CD4-positive, alpha-beta T cell treated with Interleukin-1 beta for 1 hour (primary cell): ENCODE measurements at regions not wholly inside any gene's neighbourhood (a gene's known extent, or its start where the extent isn't known, plus 50 kb on each side); places are given as distances from the start of the nearest gene placed in this dataset.
"Not testable (repeated sequence)": the region's sequence is repeated elsewhere in the genome, so short reads cannot be mapped to it uniquely, and the experiment has no call there.

Source experiments
- DNase-seq, 2 donors: peaks; one replicate each; pipeline ENCODE4 v3.0.0-alpha.2; 2020 to 2022

DNA sequence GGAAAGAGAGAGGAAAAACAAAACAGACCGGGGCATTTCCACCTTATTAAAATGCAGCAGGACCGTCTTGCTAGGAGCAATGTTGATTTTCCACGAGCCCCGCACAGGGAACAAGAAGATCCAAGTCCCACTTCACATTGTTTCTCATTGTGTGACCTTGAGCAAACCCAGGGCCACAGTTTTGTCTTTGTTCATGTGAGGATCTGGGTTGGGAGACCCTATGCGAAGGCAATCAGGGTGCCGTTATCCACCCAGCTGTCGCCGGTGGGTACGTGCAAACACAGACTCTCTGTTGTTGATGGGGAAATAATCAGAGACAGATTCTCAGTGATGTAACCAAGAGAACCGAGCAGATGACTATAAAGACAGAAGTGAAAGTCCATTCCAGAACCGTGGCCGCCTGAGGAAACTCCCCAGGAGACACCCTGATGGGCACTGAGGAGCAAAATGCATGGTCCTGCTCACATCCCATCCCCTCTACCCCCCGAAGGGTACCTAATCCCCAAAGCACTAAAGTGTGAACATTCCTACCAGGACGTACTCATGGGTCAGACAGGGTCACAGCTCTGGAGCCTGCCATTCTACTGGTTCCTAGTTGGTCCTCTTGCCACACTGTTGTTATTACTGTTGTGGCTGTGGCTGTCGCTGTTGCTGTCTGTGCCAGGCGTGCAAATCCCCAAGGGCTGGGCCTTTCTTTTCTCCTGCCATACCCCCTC lies 102.7 kb upstream of the RBPJ start:
- DNase-seq: peak; percentile 20 to 47

DNA sequence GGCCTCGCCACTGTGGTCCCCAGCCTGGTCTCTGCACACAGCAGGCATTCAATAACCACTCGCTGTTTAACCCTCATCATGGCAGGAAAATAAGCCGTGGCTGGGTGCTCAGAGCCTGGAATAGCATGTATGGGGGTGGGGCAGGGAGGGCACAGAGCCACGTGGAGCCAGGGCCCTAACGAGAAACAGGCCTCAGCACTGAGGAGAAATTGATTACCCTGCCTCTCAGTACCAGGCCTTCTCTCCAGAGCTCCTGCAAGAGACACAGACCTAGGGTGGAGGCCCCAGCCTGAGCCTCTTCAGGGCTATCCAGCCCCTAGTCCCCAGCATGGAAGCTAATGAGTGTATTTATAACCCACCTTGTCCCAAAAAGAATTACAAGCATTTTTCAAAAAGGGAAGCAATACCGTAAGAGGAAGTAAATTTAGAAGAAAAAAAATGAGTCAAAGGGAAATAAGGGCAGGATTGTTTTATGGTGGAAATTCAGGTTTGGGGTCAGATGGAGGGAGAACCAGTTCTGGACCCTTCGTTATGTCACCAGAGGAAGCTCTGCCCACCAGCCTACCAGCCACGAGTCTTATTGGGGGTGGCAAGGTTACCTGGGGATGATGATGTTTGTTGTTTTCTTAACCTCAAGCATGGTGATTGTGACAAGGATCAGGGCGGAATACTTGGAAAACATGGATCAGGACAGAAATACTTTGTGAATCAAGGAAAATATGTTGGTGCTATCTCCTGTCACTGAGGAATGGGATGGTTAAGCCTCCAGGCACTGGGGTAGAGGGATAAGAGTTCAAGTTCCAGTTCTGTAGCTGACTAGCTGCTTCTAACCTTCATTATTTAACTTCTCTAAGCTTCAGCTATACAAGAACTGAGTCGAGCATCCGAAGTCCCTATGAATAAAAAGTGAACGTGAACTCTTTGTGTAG lies 101.9 kb upstream of the RBPJ start:
- no peak for DNase-seq

DNA sequence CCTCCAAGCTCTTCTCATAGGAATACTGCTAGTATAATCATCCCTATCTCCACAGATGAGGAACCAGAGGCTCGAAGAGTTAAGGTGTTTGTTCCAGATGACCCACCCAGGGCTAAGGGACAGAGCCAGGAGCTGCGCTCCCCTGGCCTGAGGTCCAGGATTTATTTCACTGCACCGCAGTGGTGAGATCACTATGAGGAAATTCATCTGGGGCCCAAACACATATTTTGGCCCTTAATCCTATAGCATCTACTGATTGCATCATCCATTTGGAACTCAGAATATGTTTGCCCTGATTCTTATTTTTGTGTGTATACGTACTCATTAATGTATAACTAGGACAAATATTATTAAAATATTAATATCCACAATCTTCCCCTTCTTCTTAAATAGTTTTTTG lies 100.1 kb upstream of the RBPJ start:
- DNase-seq: no peak

GRCh38 chr4:26223155-26223554 lies 97.7 kb upstream of the RBPJ start:
- no peak for DNase-seq

GRCh38 chr4:26226629-26227376 lies 94.0 kb upstream of the RBPJ start:
- DNase-seq: no peak

GRCh38 chr4:26227601-26228229 lies 93.1 kb upstream of the RBPJ start:
- no peak for DNase-seq

DNA sequence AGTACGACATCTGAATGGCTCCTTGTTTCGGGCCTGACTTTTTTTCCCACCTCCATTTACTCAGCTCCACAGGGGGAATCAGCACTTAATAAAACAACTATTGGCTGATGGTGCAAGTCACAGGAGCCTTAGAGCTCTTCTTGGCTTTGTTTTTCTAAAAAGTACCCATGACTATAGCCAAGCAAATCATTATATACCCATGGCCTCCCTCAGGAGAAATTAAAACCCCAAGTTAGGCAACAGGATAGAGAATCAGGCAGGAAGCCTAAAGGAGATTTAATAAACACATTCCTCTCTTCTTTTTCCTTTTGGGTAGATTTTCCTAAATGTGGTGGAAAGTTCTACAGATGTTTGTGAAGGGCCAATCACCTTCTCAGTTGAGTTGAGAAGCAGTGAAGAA lies 91.9 kb upstream of the RBPJ start:
- no peak for DNase-seq

DNA sequence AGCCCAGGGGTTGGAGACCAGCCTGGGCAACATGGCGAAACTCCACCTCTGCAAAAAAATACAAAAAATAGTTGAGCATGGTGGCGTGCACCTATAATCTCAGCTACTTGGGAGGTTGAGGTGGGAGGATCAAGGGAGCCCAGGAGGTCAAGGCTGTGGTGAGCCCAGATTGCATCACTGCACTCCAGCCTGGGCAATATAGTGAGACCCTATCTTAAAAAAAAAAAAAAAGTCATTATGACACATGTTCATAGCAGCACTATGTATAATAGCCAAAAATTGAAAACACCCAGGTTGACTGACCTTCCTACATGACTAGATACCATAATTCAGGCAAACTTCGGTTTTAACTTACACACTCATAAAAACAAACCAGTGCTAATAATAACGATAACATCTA lies 90.8 kb upstream of the RBPJ start:
- DNase-seq: no peak

- DNase-seq: no peak
These were observed 87.5 kb upstream of the RBPJ start for GRCh38 chr4:26233350-26233749.

DNA sequence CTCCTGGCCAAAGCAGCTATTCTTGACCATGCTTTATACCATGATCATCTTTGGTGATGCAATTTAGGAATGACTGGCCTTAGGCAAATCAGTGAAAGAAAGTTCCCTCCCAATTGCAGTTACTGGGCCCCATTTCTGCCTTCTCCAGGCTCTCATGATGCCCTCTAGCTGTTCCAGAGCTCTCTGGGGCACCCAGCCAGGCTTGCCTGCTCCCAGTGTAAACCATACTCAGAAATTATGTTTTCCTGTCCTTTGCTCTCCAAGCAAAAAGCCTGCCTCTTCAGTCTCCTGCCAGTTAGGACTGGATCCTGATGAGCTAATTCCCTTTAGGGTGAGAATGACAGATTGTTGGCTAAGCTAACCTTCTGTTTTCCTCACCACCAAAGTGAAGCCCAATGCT lies 85.3 kb upstream of the RBPJ start:
- no peak for DNase-seq

GRCh38 chr4:26237916-26238315 lies 82.9 kb upstream of the RBPJ start:
- no peak for DNase-seq

GRCh38 chr4:26238426-26238777 lies 82.4 kb upstream of the RBPJ start:
- DNase-seq: no peak

DNA sequence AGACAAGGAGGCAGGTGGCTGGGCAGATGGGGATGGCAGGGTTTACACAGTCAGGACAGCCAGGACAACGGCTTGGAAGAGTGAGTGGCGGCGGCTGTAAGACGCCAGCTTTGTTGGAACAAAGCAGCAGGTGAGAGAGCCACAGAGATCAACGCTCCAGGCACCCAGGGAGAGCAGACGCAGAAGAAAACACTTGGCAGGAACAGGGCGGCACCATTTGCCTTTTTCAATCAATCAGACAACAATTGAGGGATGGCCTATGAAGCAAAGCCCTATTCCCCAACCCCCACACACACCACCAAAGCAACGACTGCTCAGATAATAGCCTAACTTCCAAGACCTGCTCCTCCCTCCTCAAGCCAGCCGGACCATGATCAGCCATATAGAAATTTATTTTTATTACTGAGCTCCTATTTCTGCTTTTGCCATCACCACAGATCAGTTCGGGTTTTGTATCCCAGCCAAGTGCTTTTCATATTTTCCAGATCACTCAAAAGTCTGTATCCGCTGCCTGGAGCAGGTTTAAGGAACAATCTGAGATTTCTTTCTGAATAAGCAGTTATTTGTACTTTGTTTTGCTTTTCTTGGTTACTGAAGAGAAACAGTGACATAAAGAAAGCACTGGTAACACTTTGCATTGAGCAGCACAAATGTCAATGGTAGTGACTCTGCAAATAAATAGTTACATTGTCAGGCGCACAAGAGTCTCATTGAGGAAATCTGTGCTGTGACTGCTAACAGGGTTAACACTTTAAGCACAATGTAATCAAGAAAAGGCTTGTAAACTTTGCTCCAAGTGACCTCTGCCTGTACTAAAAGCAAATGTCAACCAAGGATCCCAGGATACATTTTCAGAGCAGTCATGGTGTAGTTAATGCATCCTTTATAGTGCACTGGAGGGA lies 81.8 kb upstream of the RBPJ start:
- no peak for DNase-seq

DNA sequence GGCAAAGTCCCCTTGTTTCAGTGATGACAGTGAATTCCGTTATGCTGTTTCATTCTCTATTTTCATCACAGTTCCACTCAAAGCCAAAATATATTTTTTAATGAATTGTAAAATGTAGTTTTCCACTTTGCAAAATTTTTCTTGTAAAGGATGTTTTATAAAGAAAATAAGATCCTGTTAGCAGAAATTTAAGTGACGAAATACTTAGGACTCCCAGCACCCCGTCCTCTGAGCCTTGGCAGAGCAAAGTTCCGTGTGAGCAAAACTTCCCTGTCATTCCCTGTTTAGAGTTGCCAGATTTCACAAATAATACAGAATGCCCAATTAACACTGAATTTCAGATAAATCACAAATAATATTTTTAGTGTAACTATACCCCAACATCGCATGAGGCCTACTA lies 81.0 kb upstream of the RBPJ start:
- no peak for DNase-seq

GRCh38 chr4:26241179-26241578 lies 79.6 kb upstream of the RBPJ start:
- no peak for DNase-seq

DNA sequence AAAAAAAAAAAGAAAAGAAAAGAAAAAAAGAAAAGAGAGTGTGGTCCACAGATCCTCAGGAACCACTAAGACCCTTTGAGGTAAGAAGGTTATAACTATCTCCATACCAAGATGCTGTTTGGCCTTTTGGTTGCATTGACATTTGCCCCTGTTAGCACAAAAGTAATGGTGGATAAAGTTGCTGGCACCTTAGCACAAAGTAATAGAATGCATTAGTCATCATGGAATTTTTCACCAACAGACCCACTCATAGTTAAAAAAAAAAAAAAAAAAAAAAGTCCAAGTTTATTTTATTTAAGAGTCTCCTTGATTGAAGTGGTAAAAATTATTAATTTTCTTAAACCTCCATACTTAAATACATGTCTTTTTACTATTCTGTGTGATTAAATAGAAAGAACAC lies 78.4 kb upstream of the RBPJ start:
- no peak for DNase-seq

DNA sequence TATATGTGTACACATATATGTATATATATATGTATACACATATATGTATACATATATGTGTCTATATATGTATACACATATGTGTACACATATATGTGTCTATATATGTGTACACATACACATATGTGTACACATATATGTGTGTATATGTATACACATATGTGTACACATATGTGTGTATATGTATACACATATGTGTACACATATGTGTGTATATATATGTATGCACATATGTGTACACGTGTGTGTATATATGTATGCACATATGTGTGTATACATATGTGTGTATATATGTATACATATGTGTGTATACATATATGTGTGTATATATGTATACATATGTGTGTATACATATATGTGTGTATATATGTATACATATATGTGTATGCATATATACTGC lies 76.7 kb upstream of the RBPJ start:
- not testable (repeated sequence) for DNase-seq

- DNase-seq: no peak
These were observed 72.2 kb upstream of the RBPJ start for GRCh38 chr4:26248647-26249046.

DNA sequence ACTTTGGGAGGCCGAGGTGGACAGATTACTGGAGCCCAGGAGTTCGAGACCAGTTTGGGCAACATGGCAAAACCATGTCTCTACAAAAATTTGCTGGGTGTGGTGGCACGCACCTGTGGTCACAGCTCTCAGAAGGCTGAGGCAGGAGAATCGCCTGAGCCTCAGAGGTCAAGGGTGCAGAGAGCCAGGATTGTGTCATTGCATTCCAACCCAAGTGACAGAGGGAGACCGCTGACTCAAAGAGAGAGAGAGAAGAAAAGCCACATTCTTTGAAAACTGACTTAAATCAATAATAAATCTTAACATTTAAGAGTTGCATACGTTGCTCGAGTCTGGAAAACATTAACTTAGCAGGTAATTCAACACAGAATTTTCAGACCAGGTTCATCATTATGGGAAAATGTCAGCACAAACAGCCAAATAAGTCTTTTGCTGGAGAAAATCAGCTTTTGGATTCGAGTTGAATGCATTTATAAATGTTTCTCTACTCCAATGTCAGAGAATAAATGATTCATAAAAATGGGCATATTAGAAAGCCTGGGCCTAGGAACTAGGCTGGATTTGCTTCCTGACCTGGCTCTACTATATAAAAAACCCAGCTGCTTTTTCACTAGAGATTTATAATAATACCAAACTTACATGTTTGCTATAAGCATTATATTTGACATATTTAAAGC lies 68.3 kb upstream of the RBPJ start:
- DNase-seq: no peak

DNA sequence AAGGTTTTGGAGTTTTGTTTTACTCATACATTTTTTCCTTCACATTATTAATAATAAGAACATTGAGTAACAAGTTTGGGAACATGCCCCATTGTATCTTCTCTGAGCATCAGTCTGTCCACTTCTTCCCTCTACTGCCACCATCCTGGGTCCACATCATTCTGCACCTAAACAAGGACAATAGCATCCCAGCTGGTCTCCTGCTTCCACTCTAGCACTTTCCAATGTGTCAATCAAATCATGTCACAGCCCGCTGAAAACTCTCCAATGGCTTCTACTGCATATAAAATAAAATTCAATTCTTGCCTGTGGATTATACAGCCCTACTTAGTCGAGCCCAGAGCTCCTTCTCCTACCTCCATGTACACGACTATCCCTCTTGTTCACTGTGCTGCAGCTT lies 66.8 kb upstream of the RBPJ start:
- DNase-seq: no peak

DNA sequence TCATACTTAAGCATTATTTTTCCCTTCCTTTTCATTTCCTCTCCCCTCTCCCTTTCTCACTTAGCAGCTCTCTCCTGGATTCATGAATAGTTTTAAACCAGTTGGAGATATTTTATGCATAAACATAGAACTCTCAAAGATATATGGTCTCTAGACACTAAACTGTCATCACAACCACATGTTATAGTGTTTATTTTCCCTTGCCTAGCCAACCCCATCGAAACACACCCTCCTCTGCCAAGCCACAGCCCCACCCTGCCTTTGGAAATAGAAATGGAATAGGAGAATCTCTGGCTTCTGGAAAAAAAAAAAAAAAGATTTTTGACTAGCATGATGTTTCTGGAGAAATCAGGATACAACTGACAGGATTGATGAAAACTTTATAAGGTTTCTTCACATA lies 64.8 kb upstream of the RBPJ start:
- DNase-seq: no peak

DNA sequence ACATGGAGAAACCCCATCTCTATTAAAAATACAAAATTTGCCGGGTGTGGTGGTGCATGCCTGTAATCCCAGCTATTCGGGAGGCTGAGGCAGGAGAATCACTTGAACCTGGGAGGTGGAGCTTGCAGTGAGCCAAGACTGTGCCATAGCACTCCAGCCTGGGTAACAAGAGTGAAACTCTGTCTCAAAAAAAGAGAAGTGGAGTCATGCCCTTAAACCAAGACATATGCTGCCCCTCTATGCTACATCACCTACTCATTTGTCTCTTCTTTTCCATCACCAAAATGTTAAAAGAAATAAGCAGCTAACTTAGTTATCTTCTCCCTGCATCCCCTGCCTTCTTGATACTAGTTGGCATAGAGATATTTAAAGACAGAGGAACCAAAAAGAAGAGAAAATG lies 63.4 kb upstream of the RBPJ start:
- not testable (repeated sequence) for DNase-seq
